IPS DF 19.7 (cell line): ENCODE measurements at regions not wholly inside any gene's neighbourhood (a gene's known extent, or its start where the extent isn't known, plus 50 kb on each side); places are given as distances from the start of the nearest gene placed in this dataset.
A peak's percentile ranks its signal among the peaks of the same experiment; 100 is the strongest.
"Not testable (repeated sequence)": the region's sequence is repeated elsewhere in the genome, so short reads cannot be mapped to it uniquely, and the experiment has no call there.

Experiments
- DNase-seq: peaks from one replicate; pipeline ENCODE4 v3.0.0-alpha.2; 2013; ENCODE audit warnings: low read depth, low spot score

DNA sequence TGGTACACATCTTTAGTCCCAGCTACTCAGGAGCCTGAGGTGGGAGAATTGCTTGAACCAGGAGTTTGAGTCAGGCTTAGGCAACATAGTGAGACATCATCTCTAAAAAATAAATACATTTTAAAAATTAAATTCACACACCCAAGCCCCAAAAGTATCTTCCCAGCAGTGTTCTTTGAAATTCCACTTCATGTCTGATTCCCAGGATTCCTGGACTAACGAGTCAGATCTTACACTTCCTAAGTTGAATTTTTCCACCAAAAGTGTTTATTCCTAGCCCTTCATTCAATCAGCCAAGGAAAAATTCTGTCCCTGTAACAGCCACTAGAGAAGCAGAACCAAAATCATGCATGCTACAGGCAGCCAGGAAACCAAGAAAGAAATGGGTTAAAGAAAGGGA, 970.9 kb downstream of the EFNA5 start:
- no peak for DNase-seq

DNA sequence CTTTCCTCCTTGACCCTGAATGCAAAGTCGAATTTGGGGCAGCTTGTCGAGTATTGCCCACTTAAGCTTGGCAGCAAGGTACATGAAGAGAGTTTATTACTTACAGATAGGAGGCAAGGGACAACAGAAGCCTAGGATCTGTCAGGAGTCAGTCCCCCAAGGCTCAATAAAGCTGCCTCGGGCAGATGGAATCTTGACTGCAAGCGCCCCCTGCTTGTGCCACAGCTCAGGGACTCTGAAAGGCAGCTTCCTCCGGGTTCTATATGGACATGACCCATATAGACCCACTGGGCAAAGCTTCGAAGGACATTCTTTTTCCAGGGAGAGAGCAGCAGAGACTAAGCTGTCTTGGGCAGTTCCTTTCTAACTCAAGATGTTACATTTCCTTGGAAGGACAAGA, 971.5 kb downstream of the EFNA5 start:
- peak; percentile 52 for DNase-seq

DNA sequence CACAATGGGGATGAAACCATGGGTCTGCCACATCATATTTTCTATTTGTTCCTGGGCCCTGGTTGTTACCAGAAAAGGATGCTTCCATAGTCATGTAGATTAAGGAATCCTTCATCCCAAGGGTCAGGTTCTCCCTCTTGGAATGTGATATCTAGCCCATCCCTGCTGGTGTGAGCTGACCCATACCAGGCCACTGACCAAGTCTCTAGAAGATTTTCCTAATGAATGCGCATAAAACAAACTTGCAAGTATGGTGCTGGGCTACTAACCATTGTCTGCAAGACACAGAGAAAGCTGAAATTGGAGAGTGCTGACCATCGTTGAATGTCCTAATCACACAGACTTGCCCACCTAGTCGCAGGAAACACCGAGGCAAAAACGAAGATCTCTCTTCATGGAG, 972.6 kb downstream of the EFNA5 start:
- DNase-seq, result peak; percentile 2

DNA sequence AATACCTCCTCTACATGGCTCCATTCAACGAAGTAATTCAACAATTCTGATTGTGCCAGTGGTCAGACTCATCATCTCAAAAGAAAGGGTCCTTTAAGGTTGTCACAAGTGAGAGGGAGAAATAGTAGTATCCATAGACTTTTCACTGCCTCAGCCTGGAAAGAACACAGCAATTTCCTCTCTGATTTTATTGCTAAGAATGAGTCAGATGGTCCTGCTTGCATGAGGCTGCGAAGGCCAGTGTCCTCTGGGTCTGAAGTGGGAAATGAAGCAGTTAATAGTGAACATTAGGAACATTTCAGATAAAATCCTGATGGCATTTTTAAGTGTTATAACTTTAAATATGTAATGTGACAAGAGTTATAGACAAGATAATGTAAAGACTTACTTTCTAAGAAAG, 979.0 kb downstream of the EFNA5 start:
- no peak for DNase-seq

DNA sequence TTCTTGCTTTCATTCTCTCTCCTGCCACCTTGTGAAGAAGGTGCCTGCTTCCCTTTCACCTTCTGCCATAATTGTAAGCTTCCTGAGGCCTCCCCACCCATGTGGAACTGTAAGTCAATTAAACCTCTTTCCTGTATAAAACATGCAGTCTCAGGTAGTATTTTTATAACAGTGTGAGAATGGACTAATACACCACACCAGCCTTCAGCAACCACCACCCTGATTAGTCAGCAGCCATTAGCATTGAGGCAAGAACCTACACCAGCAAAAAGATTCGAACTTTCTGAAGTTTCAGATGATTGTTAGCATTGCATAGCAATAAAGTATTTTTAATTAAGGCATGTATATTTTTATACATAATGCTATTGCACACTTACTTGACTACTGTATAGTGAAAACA, 980.2 kb downstream of the EFNA5 start:
- no peak for DNase-seq

DNA sequence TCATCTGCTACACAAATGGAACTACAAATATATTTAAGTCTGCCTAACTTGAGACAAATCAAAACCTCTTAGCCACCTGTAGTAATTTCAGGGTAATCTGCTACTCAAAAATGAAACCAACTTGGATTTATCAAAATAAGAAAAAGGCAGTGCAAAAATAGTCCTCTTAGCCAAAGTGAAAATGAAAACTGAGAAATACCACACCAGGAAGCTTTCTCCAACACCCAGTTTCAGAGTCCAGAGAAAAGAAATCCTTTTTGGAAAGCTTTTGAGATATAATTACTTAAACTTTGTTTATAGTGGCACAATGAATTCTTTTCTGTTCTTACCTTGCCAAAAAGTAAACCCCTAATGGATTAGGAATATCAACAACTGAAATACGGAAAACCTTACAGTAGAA, 990.4 kb downstream of the EFNA5 start:
- no peak for DNase-seq

DNA sequence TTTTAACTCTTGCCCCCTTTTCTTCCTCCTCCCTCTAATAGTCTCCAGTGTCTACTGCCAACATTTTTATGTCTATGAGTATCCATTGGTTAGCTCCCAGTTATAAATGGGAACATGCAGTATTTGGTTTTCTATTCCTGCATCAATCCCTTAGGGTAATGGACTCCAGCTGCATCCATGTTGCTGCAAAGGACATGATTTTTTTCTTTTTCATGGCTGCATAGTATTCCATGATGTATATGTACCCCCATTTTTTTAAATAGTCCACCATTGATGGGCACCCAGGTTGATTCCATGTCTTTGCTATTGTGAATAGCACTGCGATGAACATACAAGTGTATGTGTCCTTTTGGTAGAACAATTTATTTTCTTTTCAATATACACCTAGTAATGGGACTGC, 993.7 kb downstream of the EFNA5 start:
- DNase-seq, result no peak

DNA sequence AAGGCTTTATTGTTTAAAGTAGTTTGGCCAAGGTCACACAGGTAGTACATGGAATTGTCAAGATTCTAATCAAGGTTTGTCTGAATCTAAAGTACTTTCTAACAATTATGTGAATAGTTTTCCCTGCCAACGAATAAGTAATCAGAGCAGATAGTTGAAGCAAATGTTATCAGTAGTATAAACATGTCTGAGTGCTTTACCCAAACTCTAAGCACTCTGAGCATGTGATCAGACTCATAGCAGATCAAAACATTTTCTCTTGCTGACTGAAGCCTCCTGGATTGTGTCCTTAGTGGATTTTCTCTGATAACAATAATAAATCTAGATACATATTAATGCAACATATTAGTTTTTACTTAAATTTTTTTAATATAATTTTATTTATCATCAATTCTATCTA, 995.0 kb downstream of the EFNA5 start:
- DNase-seq, result no peak

DNA sequence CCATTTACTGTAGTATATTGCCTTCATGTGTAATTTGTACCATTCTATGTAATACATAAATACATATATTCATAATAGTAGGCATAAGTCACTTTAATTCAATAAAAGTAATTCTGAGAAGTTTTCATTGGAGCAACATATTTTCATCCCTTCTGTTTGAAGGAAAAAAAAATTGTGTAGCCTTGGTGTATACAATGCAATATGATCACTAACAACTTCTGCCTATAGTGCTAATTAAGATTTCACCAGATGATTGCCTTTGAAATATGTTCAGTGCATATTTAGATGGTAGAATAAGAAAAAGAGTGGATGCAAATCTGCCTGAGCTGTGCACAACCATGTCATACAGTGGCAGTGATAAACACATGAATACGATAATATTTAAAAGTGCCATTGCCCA, 996.8 kb downstream of the EFNA5 start:
- no peak for DNase-seq

DNA sequence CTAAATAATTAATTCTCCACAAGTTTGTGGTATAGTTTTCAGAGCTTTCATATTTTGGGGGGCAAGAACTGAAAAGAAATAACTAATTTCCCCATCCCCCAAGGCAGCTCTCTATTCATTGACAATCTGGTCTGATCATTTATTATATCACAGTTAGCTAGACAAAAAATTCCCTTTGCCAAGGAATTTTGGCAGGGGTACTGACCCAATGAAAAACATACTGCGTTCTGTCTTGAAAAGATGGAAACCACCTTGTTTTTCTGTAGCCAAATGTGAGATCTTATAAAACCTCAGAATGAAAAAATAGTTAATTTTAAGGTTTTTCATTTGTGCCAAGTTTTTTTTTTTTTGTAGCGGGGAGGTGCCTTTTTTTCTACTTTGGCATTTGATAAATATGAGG, 1008.9 kb downstream of the EFNA5 start:
- DNase-seq, result no peak

DNA sequence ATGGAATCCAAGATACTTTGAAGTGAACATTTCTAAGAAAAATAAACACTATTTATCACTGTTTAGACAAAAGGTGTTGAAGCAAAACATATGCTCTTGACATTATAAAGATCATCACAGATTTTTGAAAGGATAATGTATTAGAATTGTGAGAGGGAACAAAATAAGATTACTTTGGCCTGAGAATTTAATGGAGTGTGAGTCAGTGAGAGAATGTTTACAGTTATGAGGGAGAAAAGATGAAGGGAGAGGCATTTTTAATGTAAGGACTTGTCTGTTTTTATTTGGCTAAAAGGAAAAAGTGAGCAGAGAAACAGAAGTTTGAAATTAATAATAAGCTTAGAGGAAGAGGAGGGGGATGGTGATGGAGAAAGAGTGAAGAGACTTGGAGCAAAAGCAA, 1010.1 kb downstream of the EFNA5 start:
- no peak for DNase-seq

DNA sequence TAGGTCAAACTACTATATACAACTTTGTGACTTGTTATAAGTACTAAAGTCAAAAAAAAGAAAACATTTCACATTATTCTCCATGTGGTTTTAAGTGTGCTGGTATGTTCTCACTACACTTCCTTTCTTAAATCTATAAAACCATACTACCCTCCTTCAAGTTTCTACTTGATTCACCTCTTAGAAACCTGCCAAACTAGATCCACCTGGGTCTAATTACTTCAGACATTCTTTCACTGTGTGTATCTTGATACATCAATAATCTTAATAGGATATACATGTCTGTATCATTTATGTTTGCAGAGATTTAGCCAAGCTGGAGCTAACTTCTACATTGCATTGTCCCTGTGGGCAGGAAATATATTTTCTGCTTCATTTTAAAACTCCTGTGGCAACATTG, 1012.6 kb downstream of the EFNA5 start:
- DNase-seq, result no peak

DNA sequence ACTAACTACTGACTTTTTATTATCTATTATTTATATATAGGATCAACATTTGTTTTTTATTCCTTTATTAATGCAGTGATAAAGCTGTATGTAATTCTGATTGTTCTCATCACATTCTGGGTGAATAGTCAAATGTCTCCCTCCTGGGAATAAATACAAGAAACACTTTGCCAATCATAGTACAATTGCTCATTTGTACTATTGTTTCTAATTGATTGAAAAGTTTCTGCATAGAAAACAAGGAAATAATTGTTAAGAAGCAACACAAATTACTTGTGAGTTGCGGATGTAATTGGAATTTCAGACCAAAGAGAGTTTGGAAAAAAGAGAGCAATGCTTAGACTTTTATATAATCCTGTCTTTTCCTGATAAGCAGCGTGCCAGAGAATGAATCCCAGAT, 1013.9 kb downstream of the EFNA5 start:
- DNase-seq, result no peak

DNA sequence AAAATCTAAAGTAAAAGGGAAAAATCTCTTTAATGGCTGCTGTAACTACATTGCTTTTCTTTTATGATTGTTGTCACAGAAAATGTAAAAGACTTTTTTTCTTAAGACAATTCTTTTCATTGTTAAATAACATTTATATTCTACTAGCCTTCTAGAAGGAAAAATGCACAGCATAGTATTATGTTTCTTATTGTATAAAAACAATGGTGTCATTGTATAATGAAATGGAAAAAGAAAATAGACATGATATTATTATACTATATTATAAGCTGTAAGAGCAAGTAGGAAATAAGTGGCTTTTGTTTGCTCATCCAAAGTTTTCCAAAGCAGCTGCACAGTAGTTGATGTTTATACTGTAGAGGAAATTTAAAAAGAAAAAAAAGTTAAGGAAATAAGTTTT, 1021.7 kb downstream of the EFNA5 start:
- DNase-seq, result no peak

DNA sequence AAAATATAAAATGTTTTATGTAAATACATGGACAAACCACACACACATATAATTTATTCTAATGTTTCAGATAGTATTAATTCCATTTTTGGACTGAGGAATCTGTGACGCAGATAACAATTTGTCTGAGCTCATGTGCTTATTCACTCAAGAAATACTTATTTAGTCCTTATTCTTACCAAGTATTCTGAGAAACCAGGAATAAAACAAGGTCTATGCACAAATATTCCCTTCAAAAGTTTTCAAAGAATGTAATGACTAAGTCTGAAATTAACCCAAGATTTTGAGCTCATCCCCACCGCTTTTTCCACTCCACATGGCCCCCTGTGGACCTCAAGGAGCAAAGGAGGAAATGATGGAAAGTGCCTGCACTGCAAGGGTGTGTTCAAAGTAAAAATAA, 1022.3 kb downstream of the EFNA5 start:
- DNase-seq, result no peak

DNA sequence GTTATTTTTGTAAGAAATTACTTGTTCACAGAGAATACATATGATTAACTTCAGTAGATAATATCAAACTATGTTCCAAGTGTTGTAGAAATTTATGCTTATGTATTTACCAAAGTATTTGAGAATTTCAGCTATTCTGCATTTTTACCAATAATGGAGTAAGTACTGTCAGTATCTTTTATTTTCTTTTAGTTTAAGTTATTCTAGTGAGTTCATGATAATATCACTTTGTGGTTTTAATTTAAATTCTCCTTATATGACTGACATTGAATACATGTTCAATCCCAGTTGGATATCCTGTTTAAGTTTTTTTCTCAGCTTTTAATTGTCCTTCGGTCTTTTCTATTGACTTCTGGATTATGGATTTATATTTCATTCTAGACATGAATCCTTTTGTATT, 1024.6 kb downstream of the EFNA5 start:
- DNase-seq, result no peak

DNA sequence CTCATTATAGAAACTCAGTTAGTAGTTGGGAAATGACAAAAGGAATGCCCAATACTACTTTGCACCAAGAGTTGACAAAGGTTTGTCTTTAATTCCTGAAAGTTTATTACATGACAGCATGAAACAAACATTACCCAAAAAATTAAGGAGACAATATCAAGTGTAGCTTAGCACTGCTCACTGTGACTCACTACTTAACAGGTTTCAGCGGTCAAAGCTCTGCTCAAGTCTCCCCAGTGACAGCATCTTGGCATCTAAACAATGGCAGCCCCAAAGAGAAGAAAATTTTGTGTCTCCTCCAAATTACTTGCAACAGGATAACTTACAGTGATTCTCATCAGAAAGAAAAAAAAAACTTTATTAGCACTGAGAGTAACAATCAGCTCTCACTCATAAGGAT, 1030.2 kb downstream of the EFNA5 start:
- no peak for DNase-seq

DNA sequence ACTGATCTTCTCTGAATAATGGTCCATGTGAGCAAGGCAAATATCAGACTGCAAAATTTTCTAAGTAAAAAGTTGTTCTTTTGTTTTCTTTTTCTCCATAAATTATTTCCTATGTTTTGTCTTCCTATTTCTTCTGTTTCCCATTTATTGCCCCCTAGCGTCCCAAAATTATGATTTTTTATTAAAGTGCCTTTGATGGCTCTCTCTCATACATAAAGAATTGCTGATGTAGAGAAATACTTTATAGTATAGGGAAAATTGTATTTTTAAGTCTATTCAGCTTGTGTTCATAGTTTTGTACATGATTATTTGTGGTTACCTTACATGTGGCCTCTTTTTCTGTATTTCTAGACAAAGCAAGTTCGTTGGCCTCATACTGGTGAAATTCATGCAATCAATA, 1031.2 kb downstream of the EFNA5 start:
- no peak for DNase-seq

DNA sequence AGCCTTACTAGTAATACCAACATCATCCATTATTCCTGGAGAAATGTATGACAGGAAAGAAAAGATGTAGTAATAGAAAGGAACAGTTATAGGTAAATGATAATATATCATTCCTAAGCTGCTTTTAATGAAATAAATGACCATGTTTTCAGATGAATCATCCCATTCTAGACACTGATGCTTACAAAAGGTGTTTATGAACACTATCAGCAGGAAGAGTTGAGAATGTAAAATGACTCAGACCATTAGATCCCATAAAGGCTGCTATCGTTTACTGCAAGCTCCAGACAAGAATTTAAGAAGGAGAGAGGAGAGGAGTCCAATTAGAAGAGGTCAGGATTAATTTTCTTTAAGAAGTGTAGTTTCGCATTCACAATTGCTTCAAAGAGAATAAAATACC, 1033.5 kb downstream of the EFNA5 start:
- no peak for DNase-seq

DNA sequence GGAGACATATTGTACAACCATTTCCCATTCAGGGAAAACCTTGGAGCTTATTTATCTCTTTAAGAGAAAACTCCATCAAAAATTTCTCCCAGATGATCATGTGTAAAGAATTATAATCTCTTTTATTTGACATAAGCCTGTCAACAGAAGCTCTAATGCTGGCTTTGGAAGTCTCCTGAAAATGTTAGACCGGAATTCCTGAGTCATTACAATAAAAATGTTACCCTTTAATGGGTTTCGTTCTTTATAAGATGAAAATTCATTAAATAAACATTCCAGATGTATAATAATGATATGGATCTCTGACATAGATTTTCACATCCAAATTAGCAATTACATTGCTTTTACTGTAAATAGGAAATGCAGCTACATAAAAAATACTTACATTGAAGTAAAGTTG, 1036.4 kb downstream of the EFNA5 start:
- no peak for DNase-seq

DNA sequence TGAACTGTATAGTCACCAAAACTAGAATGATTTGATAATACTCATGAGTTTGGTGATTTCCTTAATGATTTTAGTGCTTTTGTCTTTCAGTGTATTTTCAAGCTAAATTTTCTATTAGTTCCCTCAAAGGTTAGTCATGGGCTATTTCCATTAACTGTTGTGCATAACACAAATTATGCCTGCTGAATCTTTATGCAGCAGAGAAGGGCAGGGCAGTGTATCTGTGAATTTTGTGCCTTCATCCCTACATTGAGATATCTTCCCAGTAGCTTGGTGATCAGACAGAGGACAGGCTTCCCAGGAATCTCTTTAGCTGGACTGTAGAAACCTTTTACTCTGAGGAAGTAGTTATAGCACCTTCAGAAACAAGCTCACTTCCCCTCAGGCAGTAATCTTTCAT, 1036.9 kb downstream of the EFNA5 start:
- no peak for DNase-seq

DNA sequence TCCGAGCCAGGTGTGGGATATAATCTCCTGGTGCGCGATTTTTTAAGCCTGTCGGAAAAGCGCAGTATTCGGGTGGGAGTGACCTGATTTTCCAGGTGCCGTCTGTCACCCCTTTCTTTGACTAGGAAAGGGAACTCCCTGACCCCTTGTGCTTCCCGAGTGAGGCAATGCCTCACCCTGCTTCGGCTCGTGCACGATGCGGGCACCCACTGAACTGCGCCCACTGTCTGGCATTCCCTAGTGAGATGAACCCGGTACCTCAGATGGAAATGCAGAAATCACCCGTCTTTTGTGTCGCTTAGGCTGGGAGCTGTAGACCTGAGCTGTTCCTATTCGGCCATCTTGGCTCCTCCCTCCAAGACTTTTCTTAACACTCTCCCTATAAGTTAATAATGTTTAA, 1042.3 kb downstream of the EFNA5 start:
- DNase-seq, result not testable (repeated sequence)

DNA sequence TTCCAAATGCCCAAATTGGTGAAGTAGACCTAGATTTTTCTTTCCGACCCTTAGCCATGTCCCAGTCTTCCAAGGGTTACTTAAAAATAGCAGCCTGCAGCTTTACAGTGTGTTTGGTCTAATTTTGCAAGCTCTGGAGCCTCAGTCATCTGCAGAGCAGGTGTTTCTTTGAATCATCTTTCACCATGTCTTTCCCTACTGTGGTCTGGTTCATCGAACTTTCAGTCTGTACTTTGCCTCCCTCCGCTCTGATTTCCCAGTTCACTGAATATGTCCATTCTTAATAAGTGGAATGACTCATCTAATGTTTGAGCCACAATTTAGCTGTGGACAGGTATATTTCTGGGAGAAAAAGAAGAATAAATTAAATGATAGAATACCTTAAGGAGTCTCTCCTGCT, 1060.7 kb downstream of the EFNA5 start:
- no peak for DNase-seq

DNA sequence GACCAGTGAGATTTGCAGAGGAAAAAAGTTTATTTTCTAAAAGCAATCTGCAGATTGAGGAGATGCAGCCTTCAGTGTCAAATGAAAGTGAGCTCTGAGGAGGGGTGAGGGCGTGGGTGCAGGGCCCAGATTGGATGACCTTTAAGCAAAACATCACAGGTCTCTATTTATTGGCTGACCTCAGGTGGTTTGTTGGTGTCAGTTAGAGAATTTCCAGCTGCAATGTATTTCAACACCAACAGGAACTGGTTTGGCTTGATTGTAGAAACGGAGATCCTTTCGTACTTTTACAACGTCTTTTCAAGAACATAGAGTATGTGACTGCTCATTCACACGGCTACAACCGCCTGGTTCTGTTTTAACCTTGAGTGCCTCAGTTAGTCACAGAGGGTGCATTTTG, 1069.1 kb downstream of the EFNA5 start:
- DNase-seq, result no peak

DNA sequence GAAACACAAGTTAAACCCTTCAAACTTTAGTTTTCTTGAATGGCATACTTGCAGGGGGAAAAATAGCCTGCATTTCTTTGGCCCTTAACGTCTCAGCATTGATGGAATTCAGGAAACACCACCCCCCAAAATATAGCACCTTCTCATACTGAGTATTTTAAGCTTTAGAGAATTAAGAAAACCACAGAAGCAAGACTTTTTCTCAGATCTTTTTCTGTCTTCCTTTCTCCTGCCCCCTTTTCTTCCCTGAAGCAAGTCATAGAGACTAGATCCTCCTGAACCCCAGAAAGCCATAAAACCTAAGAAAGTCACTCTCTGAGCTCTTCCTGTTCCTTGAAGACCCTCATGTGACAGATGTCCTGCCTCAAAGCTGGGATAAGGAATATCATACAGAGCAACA, 1069.9 kb downstream of the EFNA5 start:
- DNase-seq, result no peak
